AG04449 (cell line): ENCODE measurements at regions not wholly inside any gene's neighbourhood (a gene's known extent, or its start where the extent isn't known, plus 50 kb on each side); places are given as distances from the start of the nearest gene placed in this dataset.
A peak's percentile ranks its signal among the peaks of the same experiment; 100 is the strongest.

Experiments used
- CTCF ChIA-PET: fragments of 350-600 bp; formaldehyde crosslinking; extraction: SDS; loops from one replicate; lab custom pipeline; 2021; ENCODE audit warnings: antibody characterized with exemption; lab: Yijun Ruan, JAX
- POLR2A ChIA-PET: fragments of 400-600, 350-600 bp; formaldehyde crosslinking; extraction: SDS; loops from one replicate; lab custom pipeline; 2020; ENCODE audit warnings: antibody characterized with exemption, inconsistent platforms; lab: Yijun Ruan, JAX
- DNase-seq: peaks from one replicate; pipeline ENCODE4 v3.0.0-alpha.2; 2010; ENCODE audit warnings: low read depth, low spot score
- H3K4me3 ChIP-seq: 2 replicates; pipeline ENCODE4 v1.5.1; 2011; ENCODE audit warnings: low read depth, mild to moderate bottlenecking, control low read depth, low read length
- CTCF ChIP-seq: IDR thresholded peaks from one replicate; pipeline ENCODE4 v1.5.1; 2011; ENCODE audit warnings: mild to moderate bottlenecking, moderate library complexity, low read length, control low read depth, inconsistent platforms; ENCODE audit not compliant: insufficient read depth; ENCODE audit errors: missing control alignments

GRCh38 chr2:145399131-145399530 is 879.2 kb upstream of the ZEB2 start:
- CTCF ChIA-PET, result no interaction called here
- POLR2A ChIA-PET, result no interaction called here
- TF ChIP-seq CTCF, result no peak
- no peak overlapping the region for H3K4me3 ChIP-seq
- no peak for DNase-seq

- POLR2A ChIA-PET, result no interaction called here
- H3K4me3 ChIP-seq, result no peak overlapping the region
- no peak for TF ChIP-seq CTCF
- CTCF ChIA-PET, result no interaction called here
- no peak for DNase-seq
Observed at GRCh38 chr2:145394181-145394580, 874.3 kb upstream of the ZEB2 start.

- TF ChIP-seq CTCF, result no peak
- no peak for DNase-seq
- H3K4me3 ChIP-seq, result no peak overlapping the region
- CTCF ChIA-PET, result no interaction called here
- POLR2A ChIA-PET, result no interaction called here
Observed at GRCh38 chr2:145386973-145387372, 867.1 kb upstream of the ZEB2 start.

- no peak overlapping the region for H3K4me3 ChIP-seq
- ChIA-PET CTCF (no interaction called here), POLR2A (no interaction called here)
- TF ChIP-seq CTCF, result no peak
- DNase-seq, result no peak
Observed at GRCh38 chr2:145383961-145384360, 864.0 kb upstream of the ZEB2 start.

- CTCF ChIA-PET, result no interaction called here
- no peak overlapping the region for H3K4me3 ChIP-seq
- no peak for TF ChIP-seq CTCF
- POLR2A ChIA-PET, result no interaction called here
- DNase-seq, result peak; percentile 29
Observed at GRCh38 chr2:145380436-145381017, 860.6 kb upstream of the ZEB2 start.

GRCh38 chr2:145379934-145380333 is 860.0 kb upstream of the ZEB2 start:
- no peak for DNase-seq
- TF ChIP-seq CTCF, result no peak
- CTCF ChIA-PET, result no interaction called here
- POLR2A ChIA-PET, result no interaction called here
- H3K4me3 ChIP-seq, result no peak overlapping the region
